ENCODE measurements at regions not wholly inside any gene's neighbourhood (a gene's known extent, or its start where the extent isn't known, plus 50 kb on each side); places are given as distances from the start of the nearest gene placed in this dataset.

DNA sequence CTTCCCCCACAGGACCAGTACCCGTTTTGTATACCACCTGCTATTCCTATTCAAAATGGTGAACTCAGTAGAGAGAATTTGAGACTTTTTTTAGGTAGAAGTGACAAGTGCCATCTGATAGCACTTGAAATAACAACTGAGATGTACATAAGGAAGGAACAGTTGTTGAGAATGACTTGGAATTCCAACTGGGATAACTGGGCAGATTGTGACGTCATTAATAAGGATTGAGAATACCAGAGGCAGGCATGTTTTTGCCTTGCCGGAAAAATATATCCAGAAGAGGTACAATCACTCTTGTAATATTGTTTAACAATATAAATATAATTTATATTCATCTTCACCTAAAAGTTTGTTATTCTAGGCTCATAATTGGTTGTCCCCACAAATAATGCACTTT lies 454.1 kb upstream of the RGMA start:
- Histone ChIP-seq H3K23ac (ENCODE audit: insufficient read length) (no peak overlapping the region), H3K9me3 (ENCODE audit: insufficient read depth in 2 of 2, low read depth in 1 of 2, low read length in 1 of 2) (no peaks in the 10 kb centered on the region), H3K4me1 (replicated peaks in 1 of 4; ENCODE audit: control insufficient read depth in 3 of 4, insufficient read depth in 4 of 4, low read length in 3 of 4) (no peaks in the 10 kb centered on the region), H3K27me3 (replicated peaks in 1 of 4; ENCODE audit: control insufficient read depth in 3 of 4, extremely low read depth in 1 of 4, insufficient read depth in 3 of 4, low read length in 3 of 4) (no peaks in the 10 kb centered on the region), H3K79me1 (ENCODE audit: low read depth, low read length) (no peaks in the 10 kb centered on the region), H4K91ac (replicated peaks; ENCODE audit: insufficient read length, low read length) (no peak overlapping the region), H2BK5ac (ENCODE audit: low read depth, low read length) (no peak overlapping the region), H3K4me3 (ENCODE audit: extremely low read depth in 1 of 4, insufficient read depth in 2 of 4, low read depth in 3 of 4, low read length in 4 of 4) (no peak overlapping the region), H4K5ac (ENCODE audit: insufficient read length, low read depth, low read length) (no peak overlapping the region), H2BK12ac (ENCODE audit: low read depth, low read length) (no peak overlapping the region), H2BK120ac (replicated peaks; ENCODE audit: low read depth, low read length) (no peak overlapping the region), H3K18ac (ENCODE audit: extremely low read depth, low read length) (no peak overlapping the region), H3K14ac (ENCODE audit: insufficient read length) (no peak overlapping the region), H3K36me3 (ENCODE audit: control insufficient read depth in 2 of 4, insufficient read depth in 4 of 4, low read length in 3 of 4) (no peaks in the 10 kb centered on the region), H3K79me2 (ENCODE audit: control insufficient read depth in 1 of 2, insufficient read depth in 2 of 2, low read length in 2 of 2) (no peaks in the 10 kb centered on the region), H2BK20ac (ENCODE audit: low read length) (no peak overlapping the region), H4K20me1 (replicated peaks in 1 of 2; ENCODE audit: control insufficient read depth in 1 of 2, insufficient read depth in 2 of 2, low read length in 2 of 2) (no peaks in the 10 kb centered on the region), H3K27ac (ENCODE audit: low read depth, low read length) (no peak overlapping the region), H3K56ac (replicated peaks; ENCODE audit: insufficient read length, low read depth, low read length) (no peak overlapping the region), H4K8ac (ENCODE audit: extremely low read depth, insufficient read depth, low read length) (no peak overlapping the region), H2AK5ac (ENCODE audit: low read depth, low read length) (no peak overlapping the region), H2AFZ (ENCODE audit: low read length) (no peak overlapping the region), H3K4me2 (ENCODE audit: insufficient read depth in 1 of 2, low read depth in 2 of 2, low read length in 2 of 2) (no peak overlapping the region), H3K4ac (replicated peaks; ENCODE audit: insufficient read length, low read depth, low read length) (no peak overlapping the region), H3K23me2 (ENCODE audit: low read depth, low read length) (no peaks in the 10 kb centered on the region), H2BK15ac (ENCODE audit: low read length) (no peak overlapping the region), H3K9ac (replicated peaks in 1 of 4; ENCODE audit: extremely low read depth in 1 of 4, low read depth in 3 of 4, low read length in 3 of 4) (no peak overlapping the region)
- POLR2A ChIA-PET (ENCODE audit: partially characterized antibody), result no interaction called here
- CTCF ChIA-PET (ENCODE audit: partially characterized antibody), result interaction anchor here (0.9 kb wide), 1 partner anchor 437 kb away, joined by 3 read pairs; no protein-coding TSS in a partner anchor
- FAIRE-seq (no peak), DNase-seq (ENCODE audit: low read depth in 1 of 2, low spot score in 2 of 2) (no peak)
- TF ChIP-seq USF2 (IDR thresholded peaks at IDR 0.05; ENCODE audit: low read length) (no peak), TAF7 (optimal IDR thresholded peaks at IDR 0.05; ENCODE audit: borderline replicate concordance, low read depth, low read length) (no peak), KDM5A (IDR thresholded peaks at IDR 0.05; ENCODE audit: low read length) (no peak), TAF1 (IDR thresholded peaks at IDR 0.05; ENCODE audit: low read depth, low read length) (no peak)
- TF ChIP-seq, protein P1, sequence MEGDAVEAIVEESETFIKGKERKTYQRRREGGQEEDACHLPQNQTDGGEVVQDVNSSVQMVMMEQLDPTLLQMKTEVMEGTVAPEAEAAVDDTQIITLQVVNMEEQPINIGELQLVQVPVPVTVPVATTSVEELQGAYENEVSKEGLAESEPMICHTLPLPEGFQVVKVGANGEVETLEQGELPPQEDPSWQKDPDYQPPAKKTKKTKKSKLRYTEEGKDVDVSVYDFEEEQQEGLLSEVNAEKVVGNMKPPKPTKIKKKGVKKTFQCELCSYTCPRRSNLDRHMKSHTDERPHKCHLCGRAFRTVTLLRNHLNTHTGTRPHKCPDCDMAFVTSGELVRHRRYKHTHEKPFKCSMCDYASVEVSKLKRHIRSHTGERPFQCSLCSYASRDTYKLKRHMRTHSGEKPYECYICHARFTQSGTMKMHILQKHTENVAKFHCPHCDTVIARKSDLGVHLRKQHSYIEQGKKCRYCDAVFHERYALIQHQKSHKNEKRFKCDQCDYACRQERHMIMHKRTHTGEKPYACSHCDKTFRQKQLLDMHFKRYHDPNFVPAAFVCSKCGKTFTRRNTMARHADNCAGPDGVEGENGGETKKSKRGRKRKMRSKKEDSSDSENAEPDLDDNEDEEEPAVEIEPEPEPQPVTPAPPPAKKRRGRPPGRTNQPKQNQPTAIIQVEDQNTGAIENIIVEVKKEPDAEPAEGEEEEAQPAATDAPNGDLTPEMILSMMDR (IDR thresholded peaks at IDR 0.05; ENCODE audit: control extremely low read depth in 1 of 3, insufficient read depth in 1 of 3, low read depth in 1 of 3, low read length in 3 of 3), result no peak
- WGBS, 2 experiments (ENCODE audit: extremely low coverage in 1 of 2, insufficient coverage in 1 of 2, insufficient read length in 1 of 2, insufficient replicate concordance in 2 of 2, low coverage in 1 of 2, low lambda C conversion rate in 2 of 2, missing lambda C conversion rate in 1 of 2), result 75% methylated on average over 3 of the region's 3 CpGs; no CpG with 5 or more reads in 1 of the 2 experiments

Measured in H1 (cell line).